Calu3 (cell line): ENCODE measurements at regions not wholly inside any gene's neighbourhood (a gene's known extent, or its start where the extent isn't known, plus 50 kb on each side); places are given as distances from the start of the nearest gene placed in this dataset.

Source experiments
- BruUV-seq: library from RNA; stranded (reverse); fragments of 400-500 nt; replicated peaks from 2 replicates; lab custom pipeline; 2021; lab: Mats Ljungman, UMichigan
- CTCF ChIA-PET: fragments of 300-600 bp; sonication (Branson Sonifier 250); formaldehyde crosslinking; loops from one replicate; lab custom pipeline; 2022; ENCODE audit warnings: antibody characterized with exemption; lab: Charles Lee
- DNase-seq: peaks from one replicate; pipeline ENCODE4 v3.0.0; 2022
- H3K27ac Mint-ChIP-seq: one replicate; pipeline ENCODE4 v1.8.0; 2022; ENCODE audit warnings: mixed read lengths; ENCODE audit not compliant: unreplicated experiment
- H3K27me3 Mint-ChIP-seq: one replicate; pipeline ENCODE4 v1.8.0; 2022; ENCODE audit warnings: mixed read lengths; ENCODE audit not compliant: unreplicated experiment
- H3K36me3 Mint-ChIP-seq: one replicate; pipeline ENCODE4 v1.8.0; 2022; ENCODE audit warnings: mild to moderate bottlenecking, moderate library complexity, mixed read lengths; ENCODE audit not compliant: insufficient read depth, unreplicated experiment
- H3K4me1 Mint-ChIP-seq: one replicate; pipeline ENCODE4 v1.8.0; 2022; ENCODE audit warnings: mild to moderate bottlenecking, low read depth, mixed read lengths; ENCODE audit not compliant: unreplicated experiment
- H3K4me3 Mint-ChIP-seq: one replicate; pipeline ENCODE4 v1.8.0; 2022; ENCODE audit warnings: mild to moderate bottlenecking, low read depth, moderate library complexity, mixed read lengths; ENCODE audit not compliant: unreplicated experiment
- H3K9me3 Mint-ChIP-seq: one replicate; pipeline ENCODE4 v1.8.0; 2022; ENCODE audit warnings: low read depth, mixed read lengths; ENCODE audit not compliant: unreplicated experiment
- CTCF ChIP-seq: fragments of 200-600 bp; IDR thresholded peaks from one replicate; pipeline ENCODE4 v1.8.0; 2022; ENCODE audit warnings: antibody characterized with exemption; ENCODE audit not compliant: unreplicated experiment
- intact Hi-C: fragments of 100-400 bp; cut with micrococcal nuclease; formaldehyde crosslinking; loops from one replicate; pipeline ENCODE4 v1.10.0; 2022; ENCODE audit not compliant: unreplicated experiment

GRCh38 chr1:234724516-234725176 lies 114.7 kb upstream of the IRF2BP2 start:
- no TSS peak for BruUV-seq
- H3K9me3 Mint-ChIP-seq = no peaks in the 10 kb centered on the region
- H3K27ac Mint-ChIP-seq = peak overlapping the region; percentile 85

GRCh38 chr1:234722904-234723720 lies 113.1 kb upstream of the IRF2BP2 start:
- peaks cover 98% of the 10 kb centered on the region for H3K4me1 Mint-ChIP-seq
- no peaks in the 10 kb centered on the region for H3K27me3 Mint-ChIP-seq
- H3K36me3 Mint-ChIP-seq = peaks cover 50% of the 10 kb centered on the region
- peak; percentile 72 for DNase-seq
- TF ChIP-seq CTCF = no peak
- BruUV-seq = TSS peak; percentile 91
- H3K4me3 Mint-ChIP-seq = peak overlapping the region; percentile 27
- CTCF ChIA-PET = interaction anchor here (0.8 to 3.4 kb wide), 22 partner anchors 12 to 385 kb away, joined by 3 to 39 read pairs (median 6); no protein-coding TSS in a partner anchor
- intact Hi-C loops = loop anchor here (1.0 to 5.0 kb wide), 3 partner anchors 92 to 259 kb away; no protein-coding TSS in a partner anchor
- no peaks in the 10 kb centered on the region for H3K9me3 Mint-ChIP-seq
- peak overlapping the region; percentile 85 for H3K27ac Mint-ChIP-seq

More at GRCh38 chr1:234724516-234725176, 114.7 kb upstream of the IRF2BP2 start:
- H3K27me3 Mint-ChIP-seq = no peaks in the 10 kb centered on the region
- peak overlapping the region; percentile 27 for H3K4me3 Mint-ChIP-seq
- peaks cover 50% of the 10 kb centered on the region for H3K36me3 Mint-ChIP-seq
- intact Hi-C loops = loop anchor here (1.0 to 5.0 kb wide), 8 partner anchors 48 to 354 kb away; no protein-coding TSS in a partner anchor
- no peak for TF ChIP-seq CTCF
- H3K4me1 Mint-ChIP-seq = peaks cover 83% of the 10 kb centered on the region
- CTCF ChIA-PET = interaction anchor here (0.5 to 3.4 kb wide), 42 partner anchors 8 to 383 kb away, joined by 3 to 39 read pairs (median 4); no protein-coding TSS in a partner anchor
- peak; percentile 45 for DNase-seq

- intact Hi-C loops = loop anchor here (5.0 kb wide), 2 partner anchors 150 to 260 kb away; no protein-coding TSS in a partner anchor
- BruUV-seq = no TSS peak
- H3K4me1 Mint-ChIP-seq = peaks cover 99% of the 10 kb centered on the region
Measured at GRCh38 chr1:234722270-234722704, 112.3 kb upstream of the IRF2BP2 start.

More at GRCh38 chr1:234722270-234722704, 112.3 kb upstream of the IRF2BP2 start:
- Mint-ChIP-seq H3K27ac (peak overlapping the region; percentile 85), H3K9me3 (no peaks in the 10 kb centered on the region), H3K4me3 (peak overlapping the region; percentile 27), H3K36me3 (peaks cover 50% of the 10 kb centered on the region), H3K27me3 (no peaks in the 10 kb centered on the region)
- no peak for DNase-seq
- CTCF ChIA-PET = interaction anchor here (0.7 to 3.4 kb wide), 4 partner anchors 15 to 110 kb away, joined by 3 to 22 read pairs (median 8); no protein-coding TSS in a partner anchor
- no peak for TF ChIP-seq CTCF
